ENCODE measurements at regions not wholly inside any gene's neighbourhood (a gene's known extent, or its start where the extent isn't known, plus 50 kb on each side); places are given as distances from the start of the nearest gene placed in this dataset.
"Not testable (repeated sequence)": the region's sequence is repeated elsewhere in the genome, so short reads cannot be mapped to it uniquely, and the experiment has no call there.

GRCh38 chr17:26936645-26937044, 357.3 kb upstream of the WSB1 start:
- H3K4me1 ChIP-seq; H3K9me3 ChIP-seq; DNase-seq; H3K4me3 ChIP-seq; H3K27ac ChIP-seq; H3K27me3 ChIP-seq; H3K9ac ChIP-seq (ENCODE audit: low read depth in 2 of 2, low read length in 2 of 2); H3K36me3 ChIP-seq; intact Hi-C loops (cut with DNase I): not testable (repeated sequence)

DNA sequence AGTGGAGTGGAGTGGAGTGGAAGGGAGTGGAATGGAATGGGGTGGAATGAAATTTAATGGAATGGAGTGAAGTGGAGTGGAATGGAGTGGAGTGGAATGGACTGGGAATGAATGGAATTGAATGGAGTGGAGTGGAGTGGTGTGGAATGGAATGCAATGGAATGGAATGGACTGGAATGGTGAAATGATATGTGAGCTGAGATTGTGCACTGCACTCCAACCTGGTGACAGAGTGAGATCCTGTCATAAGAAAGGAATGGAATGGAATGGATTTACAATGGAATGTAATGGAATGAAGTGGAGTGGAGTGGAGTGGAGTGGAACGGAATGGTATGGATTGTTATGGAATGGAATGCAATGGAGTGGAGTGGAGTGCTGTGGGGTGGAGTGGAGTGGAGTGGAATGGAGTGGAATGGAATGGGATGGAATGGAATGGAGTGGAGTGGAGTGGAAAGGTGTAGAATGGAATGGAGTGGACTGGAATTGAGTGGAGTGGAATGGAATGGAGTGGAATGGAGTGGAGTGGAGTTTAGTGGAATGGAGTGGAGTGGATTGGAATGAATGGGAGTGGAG, 356.1 kb upstream of the WSB1 start:
- H3K36me3 ChIP-seq; H3K4me3 ChIP-seq; H3K27ac ChIP-seq; intact Hi-C loops (cut with DNase I); H3K9me3 ChIP-seq; H3K9ac ChIP-seq (ENCODE audit: low read depth in 2 of 2, low read length in 2 of 2); H3K4me1 ChIP-seq; DNase-seq; H3K27me3 ChIP-seq: not testable (repeated sequence)

DNA sequence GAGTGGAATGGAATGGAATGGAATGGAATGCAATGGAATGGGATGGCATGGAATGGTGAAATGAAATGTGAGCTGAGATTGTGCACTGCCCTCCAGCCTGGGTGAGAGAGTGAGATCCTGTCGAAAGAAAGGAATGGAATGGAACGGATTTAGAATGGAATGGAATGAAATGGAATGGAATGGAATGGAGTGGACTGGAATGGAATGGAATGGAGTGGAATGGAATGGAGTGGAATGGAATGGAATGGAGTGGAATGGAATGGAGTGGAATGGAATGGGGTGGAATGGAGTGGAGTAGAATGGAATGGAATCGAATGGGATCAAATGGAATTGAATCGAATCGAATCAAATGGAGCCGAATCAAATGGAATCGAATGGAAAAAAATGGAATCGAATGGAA, 354.2 kb upstream of the WSB1 start:
- H3K9me3 ChIP-seq; intact Hi-C loops (cut with DNase I); H3K36me3 ChIP-seq; H3K27ac ChIP-seq; H3K27me3 ChIP-seq; DNase-seq; H3K9ac ChIP-seq (ENCODE audit: low read depth in 2 of 2, low read length in 2 of 2); H3K4me3 ChIP-seq; H3K4me1 ChIP-seq: not testable (repeated sequence)

- H3K36me3 ChIP-seq; H3K4me1 ChIP-seq; H3K4me3 ChIP-seq; H3K9me3 ChIP-seq; H3K9ac ChIP-seq (ENCODE audit: low read depth in 2 of 2, low read length in 2 of 2); H3K27ac ChIP-seq; H3K27me3 ChIP-seq; intact Hi-C loops (cut with DNase I); DNase-seq: not testable (repeated sequence)
Observed at GRCh38 chr17:26940587-26940986, 353.3 kb upstream of the WSB1 start.

DNA sequence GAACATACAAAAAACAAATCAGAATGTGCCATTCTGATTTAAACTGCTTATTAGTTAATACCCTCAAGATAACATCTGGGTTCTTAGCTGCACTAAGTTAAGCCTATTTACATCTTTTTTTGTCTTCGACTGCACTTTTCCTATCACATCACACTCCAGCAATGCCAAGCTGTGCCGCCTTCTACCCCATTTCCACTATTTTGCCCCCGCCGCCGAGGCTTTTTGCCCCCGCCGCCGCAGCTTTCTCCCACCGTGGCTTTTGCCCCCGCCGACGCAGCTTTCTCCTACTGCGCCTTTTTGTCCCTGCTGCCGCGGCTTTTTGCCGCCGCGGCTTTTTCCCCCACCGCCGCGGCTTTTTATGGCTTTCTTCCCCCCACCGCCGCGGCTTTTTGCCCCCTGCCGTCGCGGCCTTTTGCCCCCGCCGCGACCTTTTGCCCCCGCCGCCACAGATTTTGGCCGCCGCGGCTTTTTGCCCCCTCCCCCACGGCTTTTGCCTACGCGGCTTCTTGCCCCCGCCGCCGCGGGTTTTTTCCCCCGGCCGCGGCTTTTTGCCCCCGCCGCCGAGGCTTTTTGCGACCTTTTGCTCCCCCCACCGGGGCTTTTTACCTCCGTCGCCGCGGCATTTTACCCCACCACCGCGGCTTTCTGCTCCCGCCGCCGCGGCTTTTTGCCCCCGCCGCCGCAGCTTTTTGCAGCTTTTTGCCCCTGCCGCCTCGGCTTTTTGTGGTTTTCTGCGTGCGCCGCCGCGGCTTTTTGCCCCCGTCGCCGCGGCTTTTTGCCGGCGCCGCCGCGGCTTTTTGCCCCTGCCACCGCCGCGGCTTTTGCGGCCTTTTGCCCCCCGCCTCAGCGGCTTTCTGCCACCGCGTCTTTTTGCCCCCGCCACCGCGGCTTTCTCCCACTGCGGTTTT, 331.4 kb upstream of the WSB1 start:
- TF ChIP-seq, protein P1, sequence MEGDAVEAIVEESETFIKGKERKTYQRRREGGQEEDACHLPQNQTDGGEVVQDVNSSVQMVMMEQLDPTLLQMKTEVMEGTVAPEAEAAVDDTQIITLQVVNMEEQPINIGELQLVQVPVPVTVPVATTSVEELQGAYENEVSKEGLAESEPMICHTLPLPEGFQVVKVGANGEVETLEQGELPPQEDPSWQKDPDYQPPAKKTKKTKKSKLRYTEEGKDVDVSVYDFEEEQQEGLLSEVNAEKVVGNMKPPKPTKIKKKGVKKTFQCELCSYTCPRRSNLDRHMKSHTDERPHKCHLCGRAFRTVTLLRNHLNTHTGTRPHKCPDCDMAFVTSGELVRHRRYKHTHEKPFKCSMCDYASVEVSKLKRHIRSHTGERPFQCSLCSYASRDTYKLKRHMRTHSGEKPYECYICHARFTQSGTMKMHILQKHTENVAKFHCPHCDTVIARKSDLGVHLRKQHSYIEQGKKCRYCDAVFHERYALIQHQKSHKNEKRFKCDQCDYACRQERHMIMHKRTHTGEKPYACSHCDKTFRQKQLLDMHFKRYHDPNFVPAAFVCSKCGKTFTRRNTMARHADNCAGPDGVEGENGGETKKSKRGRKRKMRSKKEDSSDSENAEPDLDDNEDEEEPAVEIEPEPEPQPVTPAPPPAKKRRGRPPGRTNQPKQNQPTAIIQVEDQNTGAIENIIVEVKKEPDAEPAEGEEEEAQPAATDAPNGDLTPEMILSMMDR (IDR thresholded peaks at IDR 0.05) = no peak
- intact Hi-C loops (cut with DNase I) = no loop called here
- H3K9me3 ChIP-seq = no peaks in the 10 kb centered on the region
- peaks cover 9% of the 10 kb centered on the region for H3K27me3 ChIP-seq
- no peak for DNase-seq
- H3K27ac ChIP-seq = no peak overlapping the region
- no peak overlapping the region for H3K9ac ChIP-seq (ENCODE audit: low read depth in 2 of 2, low read length in 2 of 2)
- H3K4me3 ChIP-seq = no peak overlapping the region
- H3K36me3 ChIP-seq = no peaks in the 10 kb centered on the region
- no peaks in the 10 kb centered on the region for H3K4me1 ChIP-seq

- no peaks in the 10 kb centered on the region for H3K4me1 ChIP-seq
- TF ChIP-seq, protein P1 (IDR thresholded peaks at IDR 0.05) = no peak
- H3K9me3 ChIP-seq = no peaks in the 10 kb centered on the region
- no peak overlapping the region for H3K9ac ChIP-seq (ENCODE audit: low read depth in 2 of 2, low read length in 2 of 2)
- H3K4me3 ChIP-seq = no peak overlapping the region
- intact Hi-C loops (cut with DNase I) = no loop called here
- no peak for DNase-seq
- no peak overlapping the region for H3K27ac ChIP-seq
- H3K36me3 ChIP-seq = no peaks in the 10 kb centered on the region
- H3K27me3 ChIP-seq = peaks cover 9% of the 10 kb centered on the region
Observed at GRCh38 chr17:26963163-26963503, 330.8 kb upstream of the WSB1 start.

- H3K27ac ChIP-seq; intact Hi-C loops (cut with DNase I); DNase-seq; H3K27me3 ChIP-seq; H3K9ac ChIP-seq (ENCODE audit: low read depth in 2 of 2, low read length in 2 of 2); H3K4me1 ChIP-seq; H3K9me3 ChIP-seq; H3K36me3 ChIP-seq; H3K4me3 ChIP-seq: not testable (repeated sequence)
Observed at GRCh38 chr17:26965898-26966624, 327.9 kb upstream of the WSB1 start.

- H3K4me1 ChIP-seq; H3K9ac ChIP-seq (ENCODE audit: low read depth in 2 of 2, low read length in 2 of 2); H3K4me3 ChIP-seq; intact Hi-C loops (cut with DNase I); H3K9me3 ChIP-seq; H3K27me3 ChIP-seq; DNase-seq; H3K36me3 ChIP-seq; H3K27ac ChIP-seq: not testable (repeated sequence)
Observed at GRCh38 chr17:26966625-26967179, 327.2 kb upstream of the WSB1 start.

GRCh38 chr17:26981845-26982425, 312.0 kb upstream of the WSB1 start:
- H3K36me3 ChIP-seq; DNase-seq; H3K4me1 ChIP-seq; H3K27ac ChIP-seq; intact Hi-C loops (cut with DNase I); H3K4me3 ChIP-seq; H3K9ac ChIP-seq (ENCODE audit: low read depth in 2 of 2, low read length in 2 of 2); H3K27me3 ChIP-seq; H3K9me3 ChIP-seq: not testable (repeated sequence)

DNA sequence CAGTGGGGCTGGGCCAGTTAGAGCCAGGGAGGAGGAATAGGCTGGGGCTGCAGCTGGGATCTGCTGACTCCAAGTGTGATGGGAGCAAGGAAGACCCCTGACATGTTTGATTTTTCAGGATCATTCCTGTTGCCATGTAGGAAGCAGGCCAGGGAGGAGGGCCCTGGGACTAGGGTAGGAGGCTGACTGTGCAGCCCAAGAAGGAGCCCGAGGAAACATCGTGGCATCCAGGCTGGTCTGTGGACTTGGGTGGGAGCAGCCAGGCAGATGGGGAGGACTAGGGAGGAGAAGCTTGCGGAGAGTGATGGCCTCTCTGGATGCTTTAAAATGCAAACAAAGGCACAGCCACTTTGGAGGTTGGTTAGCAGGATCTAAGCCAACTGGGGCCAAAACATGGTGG, 311.4 kb upstream of the WSB1 start:
- intact Hi-C loops (cut with DNase I); H3K27me3 ChIP-seq; H3K9ac ChIP-seq (ENCODE audit: low read depth in 2 of 2, low read length in 2 of 2); H3K4me3 ChIP-seq; H3K36me3 ChIP-seq; DNase-seq; H3K4me1 ChIP-seq; H3K27ac ChIP-seq; H3K9me3 ChIP-seq: not testable (repeated sequence)

DNA sequence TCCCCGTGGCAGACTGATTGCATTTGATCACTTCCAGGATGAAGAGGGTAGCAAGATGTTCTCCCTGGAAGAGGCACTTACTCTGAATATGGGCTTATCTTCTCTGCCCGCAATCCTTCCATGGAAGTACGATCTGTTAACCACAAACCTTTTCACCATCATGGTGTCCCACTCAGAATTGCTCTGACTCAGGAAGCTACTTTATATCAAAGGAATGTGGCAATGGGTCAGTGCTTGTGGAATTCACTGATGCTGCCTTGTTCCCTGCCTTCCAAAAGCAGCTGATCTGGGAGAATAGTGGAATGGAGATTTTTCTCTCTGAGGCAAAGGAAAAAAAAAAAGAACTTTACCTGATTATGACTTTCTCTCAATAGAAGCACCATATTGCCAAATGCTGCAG, 306.1 kb upstream of the WSB1 start:
- H3K9me3 ChIP-seq; intact Hi-C loops (cut with DNase I): not testable (repeated sequence)

More for the DNA sequence above, 306.1 kb upstream of the WSB1 start:
- H3K27ac ChIP-seq; DNase-seq; H3K9ac ChIP-seq (ENCODE audit: low read depth in 2 of 2, low read length in 2 of 2); H3K27me3 ChIP-seq; H3K4me1 ChIP-seq; H3K36me3 ChIP-seq; H3K4me3 ChIP-seq: not testable (repeated sequence)
